HG03342 (cell line): ENCODE measurements at regions not wholly inside any gene's neighbourhood (a gene's known extent, or its start where the extent isn't known, plus 50 kb on each side); places are given as distances from the start of the nearest gene placed in this dataset.
"Not testable (repeated sequence)": the region's sequence is repeated elsewhere in the genome, so short reads cannot be mapped to it uniquely, and the experiment has no call there.

Experiments
- ATAC-seq: cut with Tn5 transposase; IDR thresholded peaks from one replicate; pipeline ENCODE4 v1.9.1; 2021; ENCODE audit warnings: mild to moderate bottlenecking, moderate library complexity; ENCODE audit not compliant: unreplicated experiment

DNA sequence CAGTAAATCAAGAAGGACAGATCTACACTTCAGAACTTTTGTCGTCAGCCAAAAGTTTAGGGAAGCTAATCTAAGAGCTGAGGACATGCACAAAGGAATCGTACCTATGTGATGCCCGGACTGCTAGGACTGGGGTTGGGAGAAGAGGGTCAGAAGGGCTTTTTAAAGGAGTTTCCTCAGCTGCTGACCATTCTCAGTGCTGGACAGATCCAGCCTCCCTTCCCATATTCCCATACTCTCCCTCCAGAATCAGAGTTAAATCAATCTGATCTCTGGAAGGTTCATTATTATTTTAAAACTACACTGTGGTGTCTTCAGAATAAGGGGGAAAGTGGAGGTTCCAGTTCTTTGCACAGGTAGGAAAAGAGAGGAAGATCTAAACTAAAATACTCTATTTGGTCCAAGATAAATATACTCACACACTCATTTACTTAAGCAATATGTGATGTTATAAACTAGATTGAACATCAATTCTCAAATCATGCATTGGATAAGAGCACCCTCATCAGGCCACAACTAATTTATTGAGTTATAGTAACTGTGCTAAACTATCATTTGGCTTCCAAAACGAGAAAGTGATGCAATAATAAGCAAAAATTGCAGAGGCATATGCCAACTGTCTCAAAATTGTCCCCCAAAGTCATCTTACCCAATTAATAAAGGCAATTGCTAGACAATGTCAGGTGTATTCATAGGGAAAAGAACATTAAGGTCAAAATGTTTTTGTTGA lies 124.7 kb downstream of the HNRNPD start:
- no peak for ATAC-seq

DNA sequence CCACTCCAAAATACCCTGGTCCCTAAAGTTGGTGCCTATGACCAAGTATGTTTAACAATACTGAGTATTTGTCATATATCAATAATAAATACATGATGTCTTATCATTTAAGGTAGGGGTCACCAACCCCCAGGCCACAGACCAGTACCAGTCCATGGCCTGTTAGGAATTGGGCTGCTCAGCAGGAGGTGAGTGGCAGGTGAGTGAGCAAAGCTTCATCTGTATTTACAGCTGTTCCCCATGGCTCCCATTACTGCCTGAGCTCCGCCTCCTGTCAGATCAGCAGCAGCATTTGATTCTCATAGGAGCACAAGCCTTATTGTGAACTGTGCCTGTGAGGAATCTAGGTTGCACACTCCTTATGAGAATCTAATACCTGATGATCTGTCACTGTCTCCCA lies 126.2 kb downstream of the HNRNPD start:
- ATAC-seq: no peak

GRCh38 chr4:82247171-82247570 lies 126.6 kb downstream of the HNRNPD start:
- ATAC-seq: no peak

DNA sequence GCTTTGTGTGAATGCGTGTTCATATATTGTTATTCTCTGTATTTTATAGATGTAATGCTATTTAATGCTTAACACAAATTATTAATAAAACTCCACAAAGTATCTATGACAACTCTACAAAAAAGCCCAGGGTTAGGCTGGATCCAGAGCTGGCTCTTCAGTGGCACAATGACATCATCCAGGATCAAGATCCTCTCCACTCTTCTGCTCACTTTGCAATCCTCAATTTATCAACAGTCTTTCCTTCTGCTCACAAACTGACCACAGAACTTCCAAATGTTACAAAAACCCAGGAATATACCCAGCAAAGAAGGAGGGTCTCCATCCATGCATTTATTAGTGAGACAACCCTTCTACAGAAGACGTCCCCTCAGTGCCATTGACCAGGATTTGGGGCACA lies 132.3 kb downstream of the HNRNPD start:
- no peak for ATAC-seq

- ATAC-seq: no peak
Measured at GRCh38 chr4:82240410-82240809, 133.4 kb downstream of the HNRNPD start.

DNA sequence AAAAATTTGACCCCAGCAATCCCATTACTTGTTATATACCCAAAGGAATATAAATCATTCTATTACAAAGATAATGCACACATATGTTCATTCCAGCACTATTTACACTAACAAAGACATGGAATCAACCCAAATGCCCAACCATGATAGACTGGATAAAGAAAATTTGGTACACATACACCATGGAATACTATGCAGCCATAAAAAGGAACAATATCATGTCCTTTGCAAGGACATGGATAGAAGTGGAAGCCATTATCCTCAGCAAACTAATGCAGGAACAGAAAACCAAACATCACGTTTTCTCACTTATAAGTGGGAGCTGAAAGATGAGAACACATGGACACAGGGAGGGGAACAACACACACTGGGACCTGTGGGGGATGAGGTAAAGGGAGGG lies 136.6 kb downstream of the HNRNPD start:
- ATAC-seq: not testable (repeated sequence)

DNA sequence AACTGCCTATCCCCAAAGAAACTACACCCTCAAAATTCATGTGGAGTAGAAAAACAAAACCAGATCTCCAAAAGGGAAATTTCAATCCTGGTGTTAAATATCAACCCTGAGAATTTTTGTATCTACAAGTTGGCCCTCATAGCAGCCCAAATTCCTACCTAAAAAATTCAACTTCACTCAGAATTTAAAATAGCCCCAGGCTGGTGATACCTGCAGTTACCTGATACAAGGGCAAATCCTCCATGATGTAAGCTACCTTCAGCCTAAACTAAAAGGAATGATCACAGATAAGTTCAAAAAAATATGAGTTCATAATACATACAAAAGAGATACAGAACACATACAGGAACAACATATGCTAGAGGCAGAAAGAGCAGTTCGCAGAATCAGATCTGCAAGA lies 138.4 kb downstream of the HNRNPD start:
- ATAC-seq: no peak

GRCh38 chr4:82232891-82233290 lies 140.9 kb downstream of the HNRNPD start:
- ATAC-seq: no peak

DNA sequence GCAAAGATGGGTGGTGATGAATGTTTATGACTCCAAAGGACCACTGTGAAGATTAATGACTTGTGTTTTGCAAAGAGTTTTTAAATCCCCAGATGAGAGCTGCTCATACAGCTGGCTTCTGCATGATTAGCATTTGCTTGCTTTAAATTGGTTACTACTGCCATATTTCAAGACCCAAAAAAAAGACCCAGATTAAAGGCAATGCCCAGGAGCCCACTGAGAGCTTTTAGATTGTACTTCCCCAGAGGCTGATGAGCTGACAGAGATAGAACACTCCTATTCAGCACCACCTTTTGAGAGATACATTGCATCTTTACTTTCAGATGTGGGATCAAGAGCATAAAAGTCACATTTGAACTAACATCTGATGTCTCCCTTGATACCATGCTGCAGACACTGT lies 142.0 kb downstream of the HNRNPD start:
- no peak for ATAC-seq

GRCh38 chr4:82230306-82230705 lies 143.5 kb downstream of the HNRNPD start:
- no peak for ATAC-seq

DNA sequence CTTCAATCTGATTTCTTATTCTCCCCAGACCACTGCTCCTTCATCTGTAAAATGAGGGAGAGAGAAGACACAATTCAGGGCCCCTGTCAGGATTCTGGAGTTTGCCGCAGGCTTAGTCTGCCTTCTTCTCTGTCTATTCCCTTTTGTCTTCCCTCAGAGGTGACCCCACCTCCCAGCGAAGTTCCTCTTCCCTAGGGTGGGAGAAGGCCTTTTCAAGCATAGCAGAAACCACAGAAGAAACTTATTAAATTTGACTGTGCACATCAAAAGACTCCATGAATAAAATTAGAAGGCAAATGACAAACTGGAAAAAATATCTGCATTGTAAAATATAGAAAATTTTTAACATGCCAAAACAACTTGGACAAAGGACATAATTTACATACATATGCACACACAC lies 148.8 kb downstream of the HNRNPD start:
- ATAC-seq: no peak

DNA sequence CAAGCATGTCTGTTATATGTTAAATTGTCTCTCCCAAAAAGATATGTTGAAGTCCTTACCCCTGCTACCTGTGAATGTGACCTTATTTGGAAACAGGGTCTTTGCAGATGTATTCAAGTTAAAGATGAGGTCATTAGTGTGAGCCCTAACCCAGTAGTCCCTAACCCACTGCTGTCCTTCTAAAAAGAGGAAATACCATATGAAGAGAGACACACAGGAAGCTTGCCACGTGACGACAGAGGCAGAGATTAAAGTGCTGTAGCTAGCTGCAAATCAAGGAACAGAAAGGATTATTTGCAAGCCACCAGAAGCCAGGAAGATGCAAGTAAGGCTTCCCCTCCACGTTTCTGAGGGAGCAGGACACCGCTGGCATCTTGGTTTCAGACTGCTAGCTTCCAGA lies 150.1 kb downstream of the HNRNPD start:
- ATAC-seq: peak; percentile 63

GRCh38 chr4:82219346-82219745 lies 154.4 kb downstream of the HNRNPD start:
- ATAC-seq: no peak

DNA sequence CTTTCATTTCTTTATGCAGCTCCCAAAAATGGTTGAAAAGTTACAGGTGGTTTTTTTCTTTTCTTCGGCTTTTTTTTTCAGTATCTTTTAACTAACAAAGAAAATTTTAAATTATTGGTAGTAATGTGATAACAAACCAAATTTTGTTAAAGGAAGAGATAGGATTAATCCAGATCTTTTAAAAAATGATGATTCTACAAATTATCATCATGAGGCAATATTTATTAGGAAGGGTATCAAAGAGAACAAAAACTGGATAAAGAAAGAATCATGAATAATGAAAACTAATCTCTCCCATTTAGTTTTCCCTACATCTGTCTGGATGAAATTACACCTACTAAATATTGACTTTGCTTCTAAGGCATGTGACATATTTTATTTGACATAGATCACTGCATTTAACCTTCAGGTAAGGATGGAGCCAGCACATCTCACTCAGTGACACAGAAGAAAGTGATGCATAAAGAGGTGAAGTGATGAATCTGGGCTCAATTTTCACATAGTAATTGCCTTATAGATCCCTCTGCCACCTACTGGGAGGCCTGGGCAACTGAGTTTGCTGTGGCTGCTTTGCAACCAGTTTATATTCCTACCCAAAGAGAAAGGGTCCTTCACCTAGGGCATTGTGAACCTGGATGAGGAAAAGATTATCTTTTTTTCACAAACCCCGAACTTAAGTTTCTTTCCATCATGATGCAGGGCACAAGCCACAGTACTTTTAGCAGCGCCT lies 155.6 kb downstream of the HNRNPD start:
- no peak for ATAC-seq

GRCh38 chr4:82216219-82216618 lies 157.6 kb downstream of the HNRNPD start:
- ATAC-seq: no peak

- ATAC-seq: no peak
Measured at GRCh38 chr4:82215800-82216199, 158.0 kb downstream of the HNRNPD start.

DNA sequence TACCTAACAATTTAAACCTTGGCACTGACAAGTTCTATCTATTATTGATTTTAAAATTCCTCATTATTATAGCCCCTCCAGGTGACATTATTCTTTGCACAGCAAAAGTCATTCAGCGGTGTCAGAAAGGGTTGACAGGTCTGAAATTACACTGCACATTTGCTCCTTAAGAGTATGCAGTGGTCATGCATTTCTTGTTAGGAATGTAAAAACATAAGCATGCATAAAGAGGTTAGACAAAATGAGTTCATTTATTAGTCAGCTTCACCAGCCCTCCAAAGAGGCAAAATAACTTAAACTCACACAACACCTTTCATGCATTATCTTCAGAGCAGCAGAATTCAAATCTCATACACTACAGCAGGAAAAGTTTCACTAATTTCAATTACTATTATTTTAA lies 158.8 kb downstream of the HNRNPD start:
- no peak for ATAC-seq

- ATAC-seq: no peak
Measured at GRCh38 chr4:82213485-82214417, 160.0 kb downstream of the HNRNPD start.

GRCh38 chr4:82201805-82202641 lies 171.8 kb downstream of the HNRNPD start:
- ATAC-seq: no peak

GRCh38 chr4:82201303-82201702 lies 172.5 kb downstream of the HNRNPD start:
- ATAC-seq: no peak

- no peak for ATAC-seq
Measured at GRCh38 chr4:82200046-82200445, 173.7 kb downstream of the HNRNPD start.
